Panc1 (cell line): ENCODE measurements at regions not wholly inside any gene's neighbourhood (a gene's known extent, or its start where the extent isn't known, plus 50 kb on each side); places are given as distances from the start of the nearest gene placed in this dataset.

ENCODE experiments used
- ATAC-seq: fragments of 200-7000 bp; cut with Tn5 transposase; 2 replicates; pipeline ENCODE4 v1.9.1; 2020; ENCODE audit warnings: mild to moderate bottlenecking, moderate library complexity
- BruUV-seq: library from RNA; stranded (reverse); fragments of 400-500 nt; replicated peaks from 2 replicates; lab custom pipeline; 2021; lab: Mats Ljungman, UMichigan
- CTCF ChIA-PET: fragments of 300-600 bp; sonication (Branson Sonifier 250); formaldehyde crosslinking; loops from one replicate; lab custom pipeline; 2022; ENCODE audit warnings: antibody characterized with exemption; lab: Charles Lee
- POLR2A ChIA-PET: fragments of 300-600 bp; sonication (Branson Sonifier 250); formaldehyde crosslinking; loops from one replicate; lab custom pipeline; 2022; ENCODE audit warnings: antibody characterized with exemption; lab: Charles Lee
- DNase-seq: peaks from one replicate; pipeline ENCODE4 v3.0.0-alpha.2; 2010; ENCODE audit warnings: low read depth, low spot score
- H3K27ac ChIP-seq: 2 replicates; pipeline ENCODE4 v1.5.1; 2011; ENCODE audit warnings: mild to moderate bottlenecking, low read length, inconsistent platforms
- H3K27me3 ChIP-seq: fragments of 200-500 bp; sonication (Bioruptor generic); 2 replicates; pipeline ENCODE4 v1.6.0; 2014; ENCODE audit warnings: low read length, inconsistent platforms; ENCODE audit not compliant: control insufficient read depth, insufficient read depth
- H3K36me3 ChIP-seq: fragments of 200-500 bp; sonication (Bioruptor generic); 2 replicates; pipeline ENCODE4 v1.5.1; 2014; ENCODE audit warnings: inconsistent platforms, mild to moderate bottlenecking, low read length, moderate library complexity; ENCODE audit not compliant: control insufficient read depth, insufficient read depth
- H3K4me1 ChIP-seq: 2 replicates; pipeline ENCODE4 v1.5.1; 2011; ENCODE audit warnings: inconsistent platforms, mild to moderate bottlenecking, low read length, moderate library complexity; ENCODE audit not compliant: control insufficient read depth, insufficient read depth
- H3K4me3 ChIP-seq, 2 experiments: 2 replicates each; pipeline ENCODE4 v1.5.1; 2011 to 2012; ENCODE audit warnings: low read depth in 2 of 2, low read length in 2 of 2, mild to moderate bottlenecking in 2 of 2, inconsistent platforms in 1 of 2, moderate library complexity in 1 of 2
- H3K9me3 ChIP-seq: fragments of 200-500 bp; sonication (Bioruptor generic); 2 replicates; pipeline ENCODE4 v1.5.1; 2014; ENCODE audit warnings: low read depth, mild to moderate bottlenecking, inconsistent platforms, low read length, moderate library complexity; ENCODE audit not compliant: control insufficient read depth, insufficient read depth
- POLR2AphosphoS5 ChIP-seq: IDR thresholded peaks from 2 replicates; pipeline ENCODE4 v1.6.1; 2012; ENCODE audit warnings: mild to moderate bottlenecking, low read depth, low read length, moderate library complexity
- SIN3A ChIP-seq: IDR thresholded peaks from 2 replicates; pipeline ENCODE4 v1.6.1; 2012; ENCODE audit warnings: low read depth, mild to moderate bottlenecking, low read length, moderate library complexity, borderline replicate concordance; ENCODE audit not compliant: insufficient read depth
- TCF7L2 ChIP-seq: IDR thresholded peaks from 2 replicates; pipeline ENCODE4 v1.6.1; 2011; ENCODE audit warnings: mild to moderate bottlenecking, low read depth, low read length, inconsistent platforms
- in situ Hi-C: cut with HindIII; loops from 2 replicates; pipeline ENCODE4 v1.10.0; 2016; ENCODE audit warnings: low sequenced_read_pairs, low pct_unique_long_range_greater_than_20kb
- intact Hi-C: fragments of 100-400 bp; cut with micrococcal nuclease; formaldehyde crosslinking; loops from one replicate; pipeline ENCODE4 v1.10.0; 2022; ENCODE audit not compliant: unreplicated experiment
- TF ChIP-seq, protein P1 (sequence below): fragments of 450-650 bp; IDR thresholded peaks from 2 replicates; pipeline ENCODE4 v1.5.1; 2017; ENCODE audit warnings: mild to moderate bottlenecking
- TF ChIP-seq, protein P2 (sequence below), 2 experiments: IDR thresholded peaks; 2 replicates each; pipeline ENCODE4 v1.6.1; 2011 to 2012; ENCODE audit warnings: low read depth in 2 of 2, control low read depth in 1 of 2, low read length in 1 of 2, mild to moderate bottlenecking in 1 of 2, moderate library complexity in 1 of 2; ENCODE audit not compliant: insufficient read depth in 1 of 2

DNA sequence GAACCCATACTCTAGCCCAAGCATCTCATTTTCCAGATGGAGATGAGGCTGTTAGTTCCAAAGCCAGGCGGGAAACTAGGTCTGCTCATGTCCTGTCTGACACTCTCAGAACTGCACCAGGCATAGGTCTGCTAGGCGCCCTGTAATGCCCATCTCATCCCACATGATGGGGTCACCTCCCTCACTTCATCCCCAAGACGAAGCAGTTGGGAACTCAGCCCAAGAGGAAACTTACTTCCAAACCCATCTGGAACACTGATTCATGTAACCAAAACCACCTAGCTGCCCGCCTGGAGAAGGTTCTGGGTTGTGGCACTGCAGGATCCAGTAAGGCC, 84.0 kb upstream of the PRNP start:
- H3K9me3 ChIP-seq: no peaks in the 10 kb centered on the region
- no peaks in the 10 kb centered on the region for H3K36me3 ChIP-seq
- no TSS peak for BruUV-seq
- in situ Hi-C loops: no loop called here
- POLR2A ChIA-PET: interaction anchor here (0.6 kb wide), 1 partner anchor 266 kb away, joined by 3 read pairs; no protein-coding TSS in a partner anchor
- no peak overlapping the region for H3K4me3 ChIP-seq
- no peak for ATAC-seq
- peaks cover 12% of the 10 kb centered on the region for H3K27me3 ChIP-seq
- intact Hi-C loops: loop anchor here (10.0 kb wide), 1 partner anchor 353 kb away; no protein-coding TSS in a partner anchor
- H3K27ac ChIP-seq: no peak overlapping the region
- DNase-seq: no peak
- no peaks in the 10 kb centered on the region for H3K4me1 ChIP-seq
- CTCF ChIA-PET: interaction anchor here (1.1 kb wide), 1 partner anchor 312 kb away, joined by 4 read pairs; no protein-coding TSS in a partner anchor
- no peak for TF ChIP-seq TCF7L2
- TF ChIP-seq SIN3A: no peak
- TF ChIP-seq, protein P1, sequence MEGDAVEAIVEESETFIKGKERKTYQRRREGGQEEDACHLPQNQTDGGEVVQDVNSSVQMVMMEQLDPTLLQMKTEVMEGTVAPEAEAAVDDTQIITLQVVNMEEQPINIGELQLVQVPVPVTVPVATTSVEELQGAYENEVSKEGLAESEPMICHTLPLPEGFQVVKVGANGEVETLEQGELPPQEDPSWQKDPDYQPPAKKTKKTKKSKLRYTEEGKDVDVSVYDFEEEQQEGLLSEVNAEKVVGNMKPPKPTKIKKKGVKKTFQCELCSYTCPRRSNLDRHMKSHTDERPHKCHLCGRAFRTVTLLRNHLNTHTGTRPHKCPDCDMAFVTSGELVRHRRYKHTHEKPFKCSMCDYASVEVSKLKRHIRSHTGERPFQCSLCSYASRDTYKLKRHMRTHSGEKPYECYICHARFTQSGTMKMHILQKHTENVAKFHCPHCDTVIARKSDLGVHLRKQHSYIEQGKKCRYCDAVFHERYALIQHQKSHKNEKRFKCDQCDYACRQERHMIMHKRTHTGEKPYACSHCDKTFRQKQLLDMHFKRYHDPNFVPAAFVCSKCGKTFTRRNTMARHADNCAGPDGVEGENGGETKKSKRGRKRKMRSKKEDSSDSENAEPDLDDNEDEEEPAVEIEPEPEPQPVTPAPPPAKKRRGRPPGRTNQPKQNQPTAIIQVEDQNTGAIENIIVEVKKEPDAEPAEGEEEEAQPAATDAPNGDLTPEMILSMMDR: no peak
- TF ChIP-seq, protein P2, sequence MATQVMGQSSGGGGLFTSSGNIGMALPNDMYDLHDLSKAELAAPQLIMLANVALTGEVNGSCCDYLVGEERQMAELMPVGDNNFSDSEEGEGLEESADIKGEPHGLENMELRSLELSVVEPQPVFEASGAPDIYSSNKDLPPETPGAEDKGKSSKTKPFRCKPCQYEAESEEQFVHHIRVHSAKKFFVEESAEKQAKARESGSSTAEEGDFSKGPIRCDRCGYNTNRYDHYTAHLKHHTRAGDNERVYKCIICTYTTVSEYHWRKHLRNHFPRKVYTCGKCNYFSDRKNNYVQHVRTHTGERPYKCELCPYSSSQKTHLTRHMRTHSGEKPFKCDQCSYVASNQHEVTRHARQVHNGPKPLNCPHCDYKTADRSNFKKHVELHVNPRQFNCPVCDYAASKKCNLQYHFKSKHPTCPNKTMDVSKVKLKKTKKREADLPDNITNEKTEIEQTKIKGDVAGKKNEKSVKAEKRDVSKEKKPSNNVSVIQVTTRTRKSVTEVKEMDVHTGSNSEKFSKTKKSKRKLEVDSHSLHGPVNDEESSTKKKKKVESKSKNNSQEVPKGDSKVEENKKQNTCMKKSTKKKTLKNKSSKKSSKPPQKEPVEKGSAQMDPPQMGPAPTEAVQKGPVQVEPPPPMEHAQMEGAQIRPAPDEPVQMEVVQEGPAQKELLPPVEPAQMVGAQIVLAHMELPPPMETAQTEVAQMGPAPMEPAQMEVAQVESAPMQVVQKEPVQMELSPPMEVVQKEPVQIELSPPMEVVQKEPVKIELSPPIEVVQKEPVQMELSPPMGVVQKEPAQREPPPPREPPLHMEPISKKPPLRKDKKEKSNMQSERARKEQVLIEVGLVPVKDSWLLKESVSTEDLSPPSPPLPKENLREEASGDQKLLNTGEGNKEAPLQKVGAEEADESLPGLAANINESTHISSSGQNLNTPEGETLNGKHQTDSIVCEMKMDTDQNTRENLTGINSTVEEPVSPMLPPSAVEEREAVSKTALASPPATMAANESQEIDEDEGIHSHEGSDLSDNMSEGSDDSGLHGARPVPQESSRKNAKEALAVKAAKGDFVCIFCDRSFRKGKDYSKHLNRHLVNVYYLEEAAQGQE (IDR thresholded peaks at IDR 0.05; ENCODE audit: insufficient read depth in 1 of 2, low read depth in 2 of 2, low read length in 1 of 2): no peak
- no peak for TF ChIP-seq POLR2AphosphoS5

- intact Hi-C loops: loop anchor here (10.0 kb wide), 1 partner anchor 353 kb away; no protein-coding TSS in a partner anchor
- Histone ChIP-seq H3K27me3 (peaks cover 12% of the 10 kb centered on the region), H3K36me3 (no peaks in the 10 kb centered on the region), H3K4me1 (no peaks in the 10 kb centered on the region), H3K27ac (no peak overlapping the region), H3K4me3 (no peak overlapping the region), H3K9me3 (no peaks in the 10 kb centered on the region)
- BruUV-seq: no TSS peak
- ChIA-PET CTCF (interaction anchor here (0.6 kb wide), 1 partner anchor 11 kb away, joined by 3 read pairs; no protein-coding TSS in a partner anchor), POLR2A (interaction anchor here (0.6 kb wide), 2 partner anchors 88 to 265 kb away, joined by 3 read pairs; no protein-coding TSS in a partner anchor)
- in situ Hi-C loops: no loop called here
- no peak for ATAC-seq
- DNase-seq: no peak
- TF ChIP-seq, protein P1: no peak
- TF ChIP-seq, protein P2 (IDR thresholded peaks at IDR 0.05; ENCODE audit: insufficient read depth in 1 of 2, low read depth in 2 of 2, low read length in 1 of 2): no peak
- no peak for TF ChIP-seq TCF7L2
- TF ChIP-seq POLR2AphosphoS5: no peak
- TF ChIP-seq SIN3A: no peak
Observed at GRCh38 chr20:4601630-4602296, 84.5 kb upstream of the PRNP start.
